Esophagus (tissue), 2 donors: ENCODE measurements at regions not wholly inside any gene's neighbourhood (a gene's known extent, or its start where the extent isn't known, plus 50 kb on each side); places are given as distances from the start of the nearest gene placed in this dataset.
"Not testable (repeated sequence)": the region's sequence is repeated elsewhere in the genome, so short reads cannot be mapped to it uniquely, and the experiment has no call there.

Experiments used
- H3K27ac ChIP-seq, 2 donors: one replicate each; pipeline ENCODE4 v1.5.1; 2013; ENCODE audit warnings: low read depth in 2 of 2, mild to moderate bottlenecking in 2 of 2, inconsistent platforms in 1 of 2, low read length in 1 of 2, moderate library complexity in 1 of 2
- H3K27me3 ChIP-seq, 2 donors: one replicate each; pipeline ENCODE4 v1.6.1; 2013; ENCODE audit warnings: low read length in 2 of 2, control low read depth in 1 of 2, mild to moderate bottlenecking in 1 of 2; ENCODE audit not compliant: insufficient read depth in 2 of 2, control insufficient read depth in 1 of 2
- H3K36me3 ChIP-seq, 2 donors: one replicate each; pipeline ENCODE4 v1.6.1; 2013; ENCODE audit warnings: low read length in 1 of 2; ENCODE audit not compliant: control insufficient read depth in 2 of 2, insufficient read depth in 2 of 2
- H3K4me1 ChIP-seq, 2 donors: one replicate each; pipeline ENCODE4 v1.6.1; 2013; ENCODE audit warnings: low read length in 1 of 2; ENCODE audit not compliant: control insufficient read depth in 2 of 2, insufficient read depth in 2 of 2
- H3K4me3 ChIP-seq, 2 donors: one replicate each; pipeline ENCODE4 v1.5.1; 2013; ENCODE audit warnings: low read length in 2 of 2, mild to moderate bottlenecking in 2 of 2, low read depth in 1 of 2, moderate library complexity in 1 of 2
- H3K9me3 ChIP-seq, 2 donors: one replicate each; pipeline ENCODE4 v1.6.1; 2013; ENCODE audit warnings: mild to moderate bottlenecking in 2 of 2, low read depth in 1 of 2, low read length in 1 of 2, moderate library complexity in 1 of 2; ENCODE audit not compliant: control insufficient read depth in 2 of 2, insufficient read depth in 1 of 2
- WGBS, 2 donors: extraction: QIAGEN DNeasy Blood & Tissue Kit; methylation state at CpG; one replicate each; pipeline ENCODE4 v1.1.7; 2013; 5-methylcytosine and 5-hydroxymethylcytosine counted together
- donor health status: healthy with polysubstance abuse.
- donor health status: Bipolar disorder and iron deficiency.

DNA sequence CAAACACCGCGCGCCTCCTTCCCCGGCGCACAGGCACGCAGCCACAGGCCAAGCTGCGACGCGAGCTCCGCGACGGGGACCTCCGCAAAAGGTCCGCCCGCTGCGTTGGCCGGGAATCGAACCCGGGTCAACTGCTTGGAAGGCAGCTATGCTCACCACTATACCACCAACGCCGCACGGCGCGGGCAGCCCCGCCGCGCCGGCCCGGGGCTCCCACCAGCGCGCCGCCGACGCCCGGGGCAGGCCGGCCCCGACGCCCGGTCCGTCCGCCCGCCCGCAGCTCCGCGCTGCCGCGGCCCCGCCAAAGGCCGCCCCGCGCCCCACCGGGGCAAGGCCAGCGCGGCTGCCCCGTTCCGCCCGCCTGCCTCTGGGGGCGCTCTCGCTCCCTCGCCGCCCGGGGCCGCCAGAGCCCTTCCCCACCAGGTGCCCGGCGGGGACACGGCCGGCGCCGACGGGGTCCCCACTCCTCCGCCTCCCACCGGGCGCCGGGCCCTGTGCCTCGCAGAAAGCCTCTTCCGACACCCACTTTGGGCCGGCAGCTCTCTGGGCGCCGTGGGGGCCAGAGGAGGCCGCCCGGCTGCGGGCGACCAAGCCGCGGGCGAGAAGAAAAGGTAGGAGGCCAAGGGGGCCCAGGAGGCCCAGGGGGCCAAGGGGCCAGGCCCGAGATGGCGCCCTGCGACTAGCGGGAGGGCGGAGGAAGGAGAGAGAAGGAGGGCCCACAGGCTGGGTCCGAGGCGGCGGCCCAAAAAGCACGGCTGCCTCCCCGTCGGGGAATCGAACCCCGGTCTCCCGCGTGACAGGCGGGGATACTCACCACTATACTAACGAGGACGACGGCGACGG is 50.2 kb upstream of the FCGR2A start:
- not testable (repeated sequence) for H3K4me1 ChIP-seq, H3K27ac ChIP-seq, H3K27me3 ChIP-seq, H3K36me3 ChIP-seq, H3K4me3 ChIP-seq, H3K9me3 ChIP-seq
- WGBS, 2 donors, result no CpG with 5 or more reads among the region's 107 CpGs

DNA sequence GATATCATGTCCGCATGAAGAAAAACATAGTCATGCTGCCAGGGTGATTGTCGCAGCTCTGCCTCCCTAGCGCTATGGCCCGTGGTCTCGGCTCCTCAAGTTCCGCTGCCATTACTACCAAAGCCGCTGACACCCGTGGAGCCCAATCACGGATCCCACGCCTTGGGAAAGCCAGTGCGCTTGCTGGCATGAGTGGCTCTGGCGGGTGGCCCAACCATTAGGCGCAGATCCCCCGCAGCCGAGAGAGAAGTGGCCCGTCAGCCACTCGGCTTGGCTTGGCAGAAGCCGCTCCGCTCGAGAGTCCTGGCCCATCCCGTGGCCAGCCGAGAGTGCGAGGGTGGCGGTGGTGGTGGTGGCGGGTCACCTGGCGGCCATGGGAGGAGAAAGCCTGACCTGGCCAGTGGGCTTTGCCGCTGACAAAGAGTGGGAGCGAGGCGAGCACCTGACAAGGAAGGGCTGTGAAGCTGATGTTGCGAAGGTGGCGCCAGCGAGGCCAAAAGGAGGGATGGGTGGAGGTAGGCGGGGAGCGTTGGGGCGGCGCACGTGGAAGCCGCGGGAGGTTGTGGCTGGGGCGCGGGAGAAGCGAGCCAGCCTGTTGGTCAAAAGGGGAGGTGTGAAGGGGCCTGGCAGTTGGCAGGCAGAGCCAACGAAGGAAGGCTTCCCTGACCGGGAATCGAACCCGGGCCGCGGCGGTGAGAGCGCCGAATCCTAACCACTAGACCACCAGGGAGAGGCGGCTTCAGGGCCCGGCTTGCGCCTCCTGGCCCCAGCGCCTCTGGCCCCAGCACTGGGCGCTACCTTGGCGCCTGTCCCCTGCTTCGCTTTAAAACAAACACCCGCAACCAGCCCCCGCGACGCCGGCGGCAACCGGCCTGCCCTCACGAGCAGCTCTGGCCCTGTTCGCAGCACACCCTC is 51.0 kb upstream of the FCGR2A start:
- H3K36me3 ChIP-seq, H3K4me3 ChIP-seq, H3K27me3 ChIP-seq, H3K27ac ChIP-seq, H3K9me3 ChIP-seq, H3K4me1 ChIP-seq: not testable (repeated sequence)
- 60 to 65% methylated on average over 10 to 12 of the region's 67 CpGs for WGBS, 2 donors

DNA sequence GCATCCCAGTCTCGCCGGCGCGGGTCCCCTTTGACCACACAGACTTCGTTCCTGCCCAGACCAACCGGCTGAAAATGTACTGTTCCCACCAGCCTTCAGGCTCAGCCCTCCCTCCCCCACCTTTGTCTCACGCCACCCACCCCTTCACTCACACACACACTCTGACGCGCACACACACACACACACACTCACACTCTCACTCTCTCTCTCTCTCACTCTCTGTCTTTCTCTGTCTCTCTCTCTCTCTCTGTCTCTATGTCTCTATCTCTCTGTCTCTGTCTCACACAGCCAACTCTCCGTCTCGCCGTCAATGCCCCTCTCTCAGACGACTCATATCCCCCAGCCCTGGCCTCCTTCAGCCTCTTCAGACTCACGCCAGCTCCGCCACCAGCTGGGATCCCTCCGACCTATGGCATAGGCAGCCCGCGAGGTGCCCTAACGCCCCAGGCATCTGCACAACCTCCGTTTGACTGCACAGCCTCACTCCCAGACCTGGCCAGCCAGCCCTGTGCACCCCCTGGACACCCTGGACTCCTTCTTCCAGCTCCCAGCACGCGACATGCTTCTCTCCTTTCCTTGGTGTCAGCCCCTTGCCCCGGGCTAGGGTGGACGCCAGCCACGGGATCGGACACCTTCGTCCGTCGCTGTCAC is 53.4 kb upstream of the FCGR2A start:
- H3K4me1 ChIP-seq, H3K27me3 ChIP-seq, H3K27ac ChIP-seq, H3K9me3 ChIP-seq, H3K36me3 ChIP-seq, H3K4me3 ChIP-seq: not testable (repeated sequence)
- no CpG with 5 or more reads among the region's 29 CpGs for WGBS, 2 donors

DNA sequence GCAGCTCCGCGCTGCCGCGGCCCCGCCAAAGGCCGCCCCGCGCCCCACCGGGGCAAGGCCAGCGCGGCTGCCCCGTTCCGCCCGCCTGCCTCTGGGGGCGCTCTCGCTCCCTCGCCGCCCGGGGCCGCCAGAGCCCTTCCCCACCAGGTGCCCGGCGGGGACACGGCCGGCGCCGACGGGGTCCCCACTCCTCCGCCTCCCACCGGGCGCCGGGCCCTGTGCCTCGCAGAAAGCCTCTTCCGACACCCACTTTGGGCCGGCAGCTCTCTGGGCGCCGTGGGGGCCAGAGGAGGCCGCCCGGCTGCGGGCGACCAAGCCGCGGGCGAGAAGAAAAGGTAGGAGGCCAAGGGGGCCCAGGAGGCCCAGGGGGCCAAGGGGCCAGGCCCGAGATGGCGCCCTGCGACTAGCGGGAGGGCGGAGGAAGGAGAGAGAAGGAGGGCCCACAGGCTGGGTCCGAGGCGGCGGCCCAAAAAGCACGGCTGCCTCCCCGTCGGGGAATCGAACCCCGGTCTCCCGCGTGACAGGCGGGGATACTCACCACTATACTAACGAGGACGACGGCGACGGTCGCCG is 57.4 kb upstream of the FCGR2A start:
- WGBS, 2 donors, result no CpG with 5 or more reads among the region's 66 CpGs

DNA sequence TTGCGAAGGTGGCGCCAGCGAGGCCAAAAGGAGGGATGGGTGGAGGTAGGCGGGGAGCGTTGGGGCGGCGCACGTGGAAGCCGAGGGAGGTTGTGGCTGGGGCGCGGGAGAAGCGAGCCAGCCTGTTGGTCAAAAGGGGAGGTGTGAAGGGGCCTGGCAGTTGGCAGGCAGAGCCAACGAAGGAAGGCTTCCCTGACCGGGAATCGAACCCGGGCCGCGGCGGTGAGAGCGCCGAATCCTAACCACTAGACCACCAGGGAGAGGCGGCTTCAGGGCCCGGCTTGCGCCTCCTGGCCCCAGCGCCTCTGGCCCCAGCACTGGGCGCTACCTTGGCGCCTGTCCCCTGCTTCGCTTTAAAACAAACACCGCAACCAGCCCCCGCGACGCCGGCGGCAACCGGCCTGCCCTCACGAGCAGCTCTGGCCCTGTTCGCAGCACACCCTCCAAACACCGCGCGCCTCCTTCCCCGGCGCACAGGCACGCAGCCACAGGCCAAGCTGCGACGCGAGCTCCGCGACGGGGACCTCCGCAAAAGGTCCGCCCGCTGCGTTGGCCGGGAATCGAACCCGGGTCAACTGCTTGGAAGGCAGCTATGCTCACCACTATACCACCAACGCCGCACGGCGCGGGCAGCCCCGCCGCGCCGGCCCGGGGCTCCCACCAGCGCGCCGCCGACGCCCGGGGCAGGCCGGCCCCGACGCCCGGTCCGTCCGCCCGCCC is 58.1 kb upstream of the FCGR2A start:
- H3K4me1 ChIP-seq, H3K36me3 ChIP-seq, H3K27ac ChIP-seq, H3K27me3 ChIP-seq, H3K4me3 ChIP-seq, H3K9me3 ChIP-seq: not testable (repeated sequence)
- no CpG with 5 or more reads among the region's 79 CpGs for WGBS, 2 donors

More for the DNA sequence above, 57.4 kb upstream of the FCGR2A start:
- H3K9me3 ChIP-seq, H3K27me3 ChIP-seq, H3K27ac ChIP-seq, H3K4me3 ChIP-seq, H3K4me1 ChIP-seq, H3K36me3 ChIP-seq: not testable (repeated sequence)

DNA sequence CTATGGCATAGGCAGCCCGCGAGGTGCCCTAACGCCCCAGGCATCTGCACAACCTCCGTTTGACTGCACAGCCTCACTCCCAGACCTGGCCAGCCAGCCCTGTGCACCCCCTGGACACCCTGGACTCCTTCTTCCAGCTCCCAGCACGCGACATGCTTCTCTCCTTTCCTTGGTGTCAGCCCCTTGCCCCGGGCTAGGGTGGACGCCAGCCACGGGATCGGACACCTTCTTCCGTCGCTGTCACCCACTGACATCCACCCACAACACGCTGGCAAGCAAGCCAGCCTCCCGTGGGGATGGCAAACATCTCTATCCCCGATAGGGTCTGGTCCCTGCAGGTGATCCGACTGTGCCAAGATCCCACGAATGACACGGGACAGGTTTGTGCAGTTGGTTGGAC is 60.5 kb upstream of the FCGR2A start:
- not testable (repeated sequence) for H3K27ac ChIP-seq, H3K36me3 ChIP-seq, H3K9me3 ChIP-seq, H3K4me1 ChIP-seq, H3K4me3 ChIP-seq, H3K27me3 ChIP-seq
- WGBS, 2 donors, result 77% methylated on average over 11 of the region's 18 CpGs

DNA sequence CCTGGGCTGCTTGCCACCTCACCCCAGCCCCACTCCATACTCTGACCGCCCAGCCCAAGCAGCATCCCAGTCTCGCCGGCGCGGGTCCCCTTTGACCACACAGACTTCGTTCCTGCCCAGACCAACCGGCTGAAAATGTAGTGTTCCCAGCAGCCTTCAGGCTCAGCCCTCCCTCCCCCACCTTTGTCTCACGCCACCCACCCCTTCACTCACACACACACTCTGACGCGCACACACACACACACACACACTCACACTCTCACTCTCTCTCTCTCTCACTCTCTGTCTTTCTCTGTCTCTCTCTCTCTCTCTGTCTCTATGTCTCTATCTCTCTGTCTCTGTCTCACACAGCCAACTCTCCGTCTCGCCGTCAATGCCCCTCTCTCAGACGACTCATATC is 61.0 kb upstream of the FCGR2A start:
- H3K27me3 ChIP-seq, H3K36me3 ChIP-seq: not testable (repeated sequence)
- WGBS, 2 donors, result 86 to 94% methylated on average over 2 to 3 of the region's 14 CpGs

DNA sequence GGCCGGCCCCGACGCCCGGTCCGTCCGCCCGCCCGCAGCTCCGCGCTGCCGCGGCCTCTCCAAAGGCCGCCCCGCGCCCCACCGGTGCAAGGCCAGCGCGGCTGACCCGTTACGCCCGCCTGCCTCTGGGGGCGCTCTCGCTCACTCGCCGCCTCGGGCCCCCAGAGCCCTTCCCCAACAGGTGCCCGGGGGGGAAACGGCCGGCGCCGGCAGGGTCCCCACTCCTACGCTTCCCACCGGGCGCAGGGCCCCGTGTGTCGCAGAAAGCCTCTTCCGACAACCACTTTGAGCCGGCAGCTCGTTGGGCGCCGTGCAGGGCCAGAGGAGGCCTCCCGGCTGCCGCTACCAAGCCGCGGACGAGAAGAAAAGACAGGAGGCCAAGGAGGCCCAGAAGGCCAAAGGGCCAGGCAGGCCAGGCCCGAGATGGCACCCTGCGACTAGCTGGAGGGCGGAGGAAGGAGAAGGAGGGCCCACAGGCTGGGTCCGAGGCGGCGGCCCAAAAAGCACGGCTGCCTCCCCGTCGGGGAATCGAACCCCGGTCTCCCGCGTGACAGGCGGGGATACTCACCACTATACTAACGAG is 64.9 kb upstream of the FCGR2A start:
- peaks cover 0 to 3% of the 10 kb centered on the region in 2 donors for H3K4me1 ChIP-seq
- H3K27ac ChIP-seq, result peak overlapping the region in 1 of 2 donors; percentile 27
- 2 to 3% methylated on average over 38 to 56 of the region's 61 CpGs for WGBS, 2 donors
- H3K4me3 ChIP-seq, result peak overlapping the region; percentile 46 to 63
- H3K9me3 ChIP-seq, result peaks cover 0 to 2% of the 10 kb centered on the region in 2 donors
- H3K36me3 ChIP-seq, result no peaks in the 10 kb centered on the region
- H3K27me3 ChIP-seq, result no peaks in the 10 kb centered on the region

More for the DNA sequence above, 61.0 kb upstream of the FCGR2A start:
- H3K4me3 ChIP-seq, H3K4me1 ChIP-seq, H3K27ac ChIP-seq, H3K9me3 ChIP-seq: not testable (repeated sequence)
